Right atrium auricular region (tissue), 2 donors: ENCODE measurements at regions not wholly inside any gene's neighbourhood (a gene's known extent, or its start where the extent isn't known, plus 50 kb on each side); places are given as distances from the start of the nearest gene placed in this dataset.

ENCODE experiments used
- DNase-seq: peaks from one replicate; pipeline ENCODE4 v3.0.0-alpha.2; 2019; ENCODE audit warnings: low spot score
- H3K27ac ChIP-seq, 2 donors: fragments of 200-600 bp; sonication (generic); 1 replicate in 1 of 2; 2 replicates in 1 of 2; pipeline ENCODE4 v1.5.1; 2016 to 2019
- H3K27me3 ChIP-seq, 2 donors: fragments of 200-600 bp; sonication (generic); one replicate each; pipeline versions ENCODE4 v1.5.1 to v1.6.0; 2017 to 2019
- H3K36me3 ChIP-seq: fragments of 200-600 bp; sonication (generic); one replicate; pipeline ENCODE4 v1.5.1; 2016
- H3K4me1 ChIP-seq, 2 donors: fragments of 200-600 bp; sonication (generic); one replicate each; pipeline versions ENCODE4 v1.5.1 to v1.6.0; 2017 to 2019
- H3K4me3 ChIP-seq, 2 donors: fragments of 200-600 bp; sonication (generic); 1 replicate in 1 of 2; 2 replicates in 1 of 2; pipeline ENCODE4 v1.5.1; 2017 to 2019; ENCODE audit warnings: mild to moderate bottlenecking in 1 of 2, moderate library complexity in 1 of 2
- H3K9me3 ChIP-seq, 2 donors: fragments of 200-600 bp; sonication (generic); one replicate each; pipeline ENCODE4 v1.5.1; 2019
- CTCF ChIP-seq, 2 donors: fragments of 200-600 bp; sonication (generic); IDR thresholded peaks; one replicate each; pipeline ENCODE4 v1.5.1; 2019; ENCODE audit warnings: antibody characterized with exemption in 2 of 2

GRCh38 chr4:14700083-14700482 is 302.2 kb upstream of the CPEB2 start:
- DNase-seq, result no peak
- no peaks in the 10 kb centered on the region for H3K36me3 ChIP-seq
- TF ChIP-seq CTCF (IDR thresholded peaks at IDR 0.05), result no peak
- H3K27me3 ChIP-seq, result no peaks in the 10 kb centered on the region
- H3K9me3 ChIP-seq, result no peaks in the 10 kb centered on the region
- H3K4me1 ChIP-seq, result peaks cover 0 to 12% of the 10 kb centered on the region in 2 donors
- H3K4me3 ChIP-seq, result no peak overlapping the region
- H3K27ac ChIP-seq, result no peak overlapping the region

DNA sequence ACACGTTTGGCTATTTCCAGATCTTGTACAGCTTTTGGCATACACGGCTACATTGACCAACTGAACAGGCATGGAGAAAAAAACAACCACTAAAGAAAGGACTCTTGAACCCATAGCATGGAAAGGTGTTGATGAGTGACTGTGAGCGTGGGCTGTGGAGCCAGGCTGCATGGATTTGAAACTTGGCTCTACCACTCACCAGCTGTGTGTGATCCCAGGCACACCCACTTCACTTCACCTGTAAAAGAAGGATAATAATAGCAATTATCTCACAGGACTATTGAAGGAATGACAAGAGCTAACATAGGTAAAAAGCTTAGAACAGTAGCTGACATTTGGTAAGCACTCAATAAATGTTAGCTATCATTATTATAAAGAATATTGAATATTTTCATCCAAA is 301.7 kb upstream of the CPEB2 start:
- DNase-seq, result no peak
- peaks cover 0 to 12% of the 10 kb centered on the region in 2 donors for H3K4me1 ChIP-seq
- H3K9me3 ChIP-seq, result no peaks in the 10 kb centered on the region
- no peak overlapping the region for H3K4me3 ChIP-seq
- TF ChIP-seq CTCF (IDR thresholded peaks at IDR 0.05), result no peak
- H3K27ac ChIP-seq, result no peak overlapping the region
- no peaks in the 10 kb centered on the region for H3K27me3 ChIP-seq
- no peaks in the 10 kb centered on the region for H3K36me3 ChIP-seq

DNA sequence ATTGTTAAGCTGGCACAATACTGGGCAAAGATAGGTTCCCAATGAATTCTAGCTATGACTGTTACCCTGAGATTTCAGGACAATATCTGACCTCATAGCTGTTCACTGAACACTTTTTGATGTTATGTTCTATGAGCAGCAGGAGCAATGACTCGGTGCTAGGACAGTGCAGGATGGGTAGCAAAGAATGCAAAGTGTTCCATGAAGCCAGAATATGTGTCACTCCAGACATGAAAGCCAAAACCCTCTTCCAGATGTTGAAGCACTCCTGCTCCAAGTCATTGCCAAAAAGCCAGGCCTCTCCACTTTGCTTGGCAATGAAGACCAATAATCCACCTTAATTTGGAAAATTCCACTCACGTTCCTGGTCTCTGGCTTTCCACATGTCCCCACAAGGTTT is 300.9 kb upstream of the CPEB2 start:
- Histone ChIP-seq H3K27me3 (no peaks in the 10 kb centered on the region), H3K27ac (no peak overlapping the region), H3K4me1 (peaks cover 0 to 12% of the 10 kb centered on the region in 2 donors), H3K36me3 (no peaks in the 10 kb centered on the region), H3K9me3 (no peaks in the 10 kb centered on the region), H3K4me3 (no peak overlapping the region)
- no peak for DNase-seq
- no peak for TF ChIP-seq CTCF (IDR thresholded peaks at IDR 0.05)

DNA sequence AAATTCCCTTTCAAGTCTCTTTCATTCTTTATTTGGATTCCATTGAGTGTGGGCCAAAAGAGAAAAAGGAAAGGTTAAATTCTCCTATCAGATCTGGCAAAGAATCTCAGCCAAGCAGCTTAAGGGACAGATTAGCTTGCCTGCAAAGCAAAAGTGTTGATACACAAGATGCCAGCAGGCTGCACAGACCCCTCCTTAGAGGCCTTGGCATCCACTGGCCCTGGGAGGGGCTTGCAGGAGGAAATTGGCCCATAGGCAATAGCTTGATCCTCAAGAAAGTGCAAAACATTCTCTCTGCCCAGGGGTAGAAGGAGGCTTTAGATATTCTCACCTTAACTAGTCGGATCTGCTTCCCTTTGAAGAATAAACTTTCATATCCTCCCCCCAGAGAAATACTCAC is 300.4 kb upstream of the CPEB2 start:
- no peak for DNase-seq
- TF ChIP-seq CTCF (IDR thresholded peaks at IDR 0.05), result no peak

DNA sequence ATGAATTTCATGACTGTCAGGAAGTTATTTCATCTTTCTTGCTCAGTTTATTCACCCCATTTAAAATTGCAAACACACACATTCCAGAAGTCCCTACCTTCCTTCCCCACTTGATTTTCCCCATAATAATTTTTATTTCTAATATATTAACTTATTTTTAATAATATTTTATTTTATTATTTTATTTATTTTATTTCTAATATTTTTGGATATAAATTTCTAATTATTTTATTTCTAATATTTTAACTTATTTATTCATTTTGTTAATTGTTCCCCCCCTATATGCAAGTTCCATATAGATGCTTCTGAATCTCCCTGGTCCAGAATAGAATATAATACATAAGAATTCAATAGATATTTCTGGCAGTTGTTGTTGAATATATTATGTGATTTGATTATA is 293.7 kb upstream of the CPEB2 start:
- no peak overlapping the region for H3K4me3 ChIP-seq
- H3K4me1 ChIP-seq, result no peaks in the 10 kb centered on the region
- TF ChIP-seq CTCF (IDR thresholded peaks at IDR 0.05), result no peak
- no peak overlapping the region for H3K27ac ChIP-seq
- H3K36me3 ChIP-seq, result no peaks in the 10 kb centered on the region
- no peaks in the 10 kb centered on the region for H3K9me3 ChIP-seq
- DNase-seq, result no peak
- no peaks in the 10 kb centered on the region for H3K27me3 ChIP-seq

More for the DNA sequence above, 300.4 kb upstream of the CPEB2 start:
- H3K36me3 ChIP-seq, result no peaks in the 10 kb centered on the region
- H3K4me3 ChIP-seq, result no peak overlapping the region
- peaks cover 0 to 12% of the 10 kb centered on the region in 2 donors for H3K4me1 ChIP-seq
- H3K27me3 ChIP-seq, result no peaks in the 10 kb centered on the region
- H3K27ac ChIP-seq, result no peak overlapping the region
- H3K9me3 ChIP-seq, result no peaks in the 10 kb centered on the region

GRCh38 chr4:14711259-14711658 is 291.0 kb upstream of the CPEB2 start:
- no peak overlapping the region for H3K4me3 ChIP-seq
- no peaks in the 10 kb centered on the region for H3K4me1 ChIP-seq
- H3K27me3 ChIP-seq, result no peaks in the 10 kb centered on the region
- no peaks in the 10 kb centered on the region for H3K9me3 ChIP-seq
- H3K36me3 ChIP-seq, result no peaks in the 10 kb centered on the region
- no peak overlapping the region for H3K27ac ChIP-seq
- no peak for DNase-seq
- no peak for TF ChIP-seq CTCF (IDR thresholded peaks at IDR 0.05)
